Memory B cell (primary cell): ENCODE measurements at regions not wholly inside any gene's neighbourhood (a gene's known extent, or its start where the extent isn't known, plus 50 kb on each side); places are given as distances from the start of the nearest gene placed in this dataset.

ENCODE experiments used
- ATAC-seq: fragments of 150-1000 bp; cut with Tn5 transposase; 2 replicates; pipeline ENCODE4 v1.10.0; 2021; ENCODE audit warnings: low read depth, mild to moderate bottlenecking, moderate library complexity
- DNase-seq, 2 donors: peaks; one replicate each; pipeline ENCODE4 v3.0.0; 2022; ENCODE audit warnings: low spot score in 2 of 2
- H3K27ac Mint-ChIP-seq: one replicate; pipeline ENCODE4 v1.8.0; 2022; ENCODE audit warnings: mild to moderate bottlenecking, moderate library complexity, mixed read lengths
- H3K27me3 Mint-ChIP-seq: one replicate; pipeline ENCODE4 v1.8.0; 2022; ENCODE audit warnings: mixed read lengths
- H3K36me3 Mint-ChIP-seq: one replicate; pipeline ENCODE4 v1.8.0; 2022; ENCODE audit warnings: mild to moderate bottlenecking, mixed read lengths
- H3K4me1 Mint-ChIP-seq: one replicate; pipeline ENCODE4 v1.8.0; 2022; ENCODE audit warnings: mixed read lengths
- H3K4me3 Mint-ChIP-seq: one replicate; pipeline ENCODE4 v1.8.0; 2022; ENCODE audit warnings: mild to moderate bottlenecking, moderate library complexity, mixed read lengths
- H3K9me3 Mint-ChIP-seq: one replicate; pipeline ENCODE4 v1.8.0; 2022; ENCODE audit warnings: mixed read lengths

DNA sequence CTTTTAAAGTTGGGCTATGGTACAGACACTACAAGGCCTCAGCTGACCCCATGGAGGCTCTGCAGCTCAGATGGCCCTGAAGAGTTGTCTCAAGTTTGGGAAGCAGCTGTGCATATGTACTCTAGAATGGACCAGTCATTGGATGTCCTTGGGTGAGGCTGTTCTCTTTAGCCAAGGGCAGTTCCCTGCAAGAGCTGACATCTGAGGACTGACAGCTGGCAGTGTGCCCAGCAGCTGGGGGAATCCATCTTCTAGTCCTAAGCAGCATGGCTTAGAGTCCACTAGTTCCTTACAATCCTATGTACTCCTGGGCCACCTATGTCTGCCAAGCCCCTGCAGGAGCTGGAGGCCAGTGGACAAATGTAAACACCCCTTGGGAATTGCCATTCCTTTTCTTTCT is 76.5 kb downstream of the C11orf91 start:
- Mint-ChIP-seq H3K4me1 (no peaks in the 10 kb centered on the region), H3K27ac (no peak overlapping the region), H3K36me3 (no peaks in the 10 kb centered on the region), H3K4me3 (no peak overlapping the region), H3K27me3 (peaks cover 5% of the 10 kb centered on the region), H3K9me3 (no peaks in the 10 kb centered on the region)
- DNase-seq, result no peak
- ATAC-seq, result no peak

- H3K9me3 Mint-ChIP-seq, result no peaks in the 10 kb centered on the region
- H3K27ac Mint-ChIP-seq, result no peak overlapping the region
- H3K4me3 Mint-ChIP-seq, result no peak overlapping the region
- no peaks in the 10 kb centered on the region for H3K4me1 Mint-ChIP-seq
- H3K36me3 Mint-ChIP-seq, result no peaks in the 10 kb centered on the region
- no peak for DNase-seq
- no peak for ATAC-seq
- H3K27me3 Mint-ChIP-seq, result peaks cover 5% of the 10 kb centered on the region
Measured at GRCh38 chr11:33622806-33623205, 77.8 kb downstream of the C11orf91 start.

DNA sequence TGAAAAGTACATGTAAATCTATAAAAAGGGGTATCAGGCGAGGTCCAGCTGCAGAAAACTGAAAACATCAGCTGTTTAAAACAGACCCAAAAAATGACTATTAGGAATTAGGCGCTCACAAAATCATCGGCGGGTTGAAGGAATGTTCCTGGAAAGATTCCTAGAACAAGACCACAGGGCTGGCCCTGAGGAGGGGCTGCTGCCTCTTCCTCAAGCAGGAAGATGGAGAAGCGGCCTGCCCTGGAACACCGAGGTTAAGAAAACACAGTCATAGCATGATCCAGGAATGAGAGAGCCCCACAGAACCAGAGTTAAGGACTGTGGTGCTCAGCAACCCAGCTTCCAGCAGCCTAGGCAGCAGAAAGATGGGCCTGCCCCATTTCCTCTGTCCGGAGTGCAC is 78.4 kb downstream of the C11orf91 start:
- H3K27ac Mint-ChIP-seq, result no peak overlapping the region
- H3K36me3 Mint-ChIP-seq, result no peaks in the 10 kb centered on the region
- DNase-seq (no peak), ATAC-seq (no peak)
- no peak overlapping the region for H3K4me3 Mint-ChIP-seq
- peaks cover 9% of the 10 kb centered on the region for H3K27me3 Mint-ChIP-seq
- H3K9me3 Mint-ChIP-seq, result no peaks in the 10 kb centered on the region
- no peaks in the 10 kb centered on the region for H3K4me1 Mint-ChIP-seq

GRCh38 chr11:33620423-33621171 is 80.0 kb downstream of the C11orf91 start:
- no peak for ATAC-seq
- Mint-ChIP-seq H3K27ac (no peak overlapping the region), H3K9me3 (peaks cover 3% of the 10 kb centered on the region), H3K36me3 (no peaks in the 10 kb centered on the region), H3K4me3 (no peak overlapping the region), H3K27me3 (peaks cover 12% of the 10 kb centered on the region), H3K4me1 (no peaks in the 10 kb centered on the region)
- no peak for DNase-seq

GRCh38 chr11:33618956-33619355 is 81.7 kb downstream of the C11orf91 start:
- no peak for ATAC-seq
- no peaks in the 10 kb centered on the region for H3K4me1 Mint-ChIP-seq
- no peak for DNase-seq
- no peak overlapping the region for H3K27ac Mint-ChIP-seq
- H3K36me3 Mint-ChIP-seq, result no peaks in the 10 kb centered on the region
- H3K9me3 Mint-ChIP-seq, result peaks cover 3% of the 10 kb centered on the region
- H3K27me3 Mint-ChIP-seq, result peaks cover 14% of the 10 kb centered on the region
- H3K4me3 Mint-ChIP-seq, result no peak overlapping the region

DNA sequence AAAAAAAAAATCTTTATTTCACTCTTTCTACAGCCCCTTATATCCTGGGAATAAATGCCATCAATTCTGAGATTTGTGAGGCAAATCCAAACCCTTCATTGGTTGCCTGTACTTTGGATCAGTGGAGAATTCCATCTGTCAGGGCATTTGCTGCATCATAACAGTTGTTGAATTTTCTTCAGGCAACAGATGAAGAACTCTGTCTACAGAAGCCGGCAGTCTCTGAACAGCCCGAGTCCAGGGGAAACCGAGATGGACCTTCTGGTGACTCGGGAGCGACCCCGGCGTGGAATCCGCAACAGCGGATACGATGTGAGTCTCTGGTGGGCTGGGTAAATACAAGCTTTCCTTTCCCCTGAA is 82.3 kb downstream of the C11orf91 start:
- no peaks in the 10 kb centered on the region for H3K36me3 Mint-ChIP-seq
- no peak for ATAC-seq
- DNase-seq, result no peak
- H3K27ac Mint-ChIP-seq, result no peak overlapping the region
- no peak overlapping the region for H3K4me3 Mint-ChIP-seq
- peaks cover 14% of the 10 kb centered on the region for H3K27me3 Mint-ChIP-seq
- no peaks in the 10 kb centered on the region for H3K4me1 Mint-ChIP-seq
- peaks cover 3% of the 10 kb centered on the region for H3K9me3 Mint-ChIP-seq

DNA sequence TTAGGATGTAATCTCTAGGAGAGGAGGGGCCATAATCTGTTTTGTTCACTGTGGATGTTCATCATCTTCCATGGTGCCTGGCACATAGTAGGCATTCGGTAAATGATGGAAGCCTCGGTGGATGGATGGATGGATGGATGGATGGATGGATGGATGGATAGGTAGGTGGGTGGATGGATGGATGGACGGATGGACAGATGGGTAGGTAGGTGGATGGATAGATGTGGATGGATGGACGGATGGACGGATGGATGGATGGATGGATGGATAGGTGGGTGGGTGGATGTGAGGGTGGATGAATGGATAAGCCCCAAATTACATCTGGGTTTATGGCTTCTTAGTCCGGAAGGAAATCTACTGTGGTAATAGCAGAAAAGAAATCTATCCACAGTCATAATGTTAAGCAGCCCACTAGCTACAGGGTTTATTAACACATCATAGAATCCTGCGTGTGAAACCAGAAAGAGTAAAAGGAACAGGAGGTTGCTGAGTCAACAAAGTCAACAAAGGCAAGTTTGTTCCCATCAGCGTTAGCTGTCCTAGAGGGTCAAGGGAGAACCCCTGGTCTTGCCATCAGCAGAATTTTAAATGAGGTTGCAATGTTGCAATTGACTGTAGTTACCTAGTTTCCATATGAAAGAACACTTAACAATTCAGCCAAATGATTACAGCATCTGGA is 82.8 kb downstream of the C11orf91 start:
- no peak for ATAC-seq
- Mint-ChIP-seq H3K4me1 (no peaks in the 10 kb centered on the region), H3K36me3 (no peaks in the 10 kb centered on the region), H3K4me3 (no peak overlapping the region), H3K27ac (no peak overlapping the region), H3K27me3 (peaks cover 13% of the 10 kb centered on the region), H3K9me3 (peaks cover 3% of the 10 kb centered on the region)
- no peak for DNase-seq

GRCh38 chr11:33616552-33616951 is 84.1 kb downstream of the C11orf91 start:
- Mint-ChIP-seq H3K27ac (no peak overlapping the region), H3K4me1 (no peaks in the 10 kb centered on the region), H3K9me3 (peaks cover 3% of the 10 kb centered on the region), H3K36me3 (no peaks in the 10 kb centered on the region), H3K27me3 (peaks cover 13% of the 10 kb centered on the region), H3K4me3 (no peak overlapping the region)
- DNase-seq (no peak), ATAC-seq (no peak)

- peaks cover 13% of the 10 kb centered on the region for H3K27me3 Mint-ChIP-seq
- H3K4me1 Mint-ChIP-seq, result no peaks in the 10 kb centered on the region
- peaks cover 3% of the 10 kb centered on the region for H3K9me3 Mint-ChIP-seq
- H3K4me3 Mint-ChIP-seq, result no peak overlapping the region
- no peaks in the 10 kb centered on the region for H3K36me3 Mint-ChIP-seq
- DNase-seq (no peak), ATAC-seq (no peak)
- no peak overlapping the region for H3K27ac Mint-ChIP-seq
Measured at GRCh38 chr11:33615751-33616150, 84.9 kb downstream of the C11orf91 start.

- no peaks in the 10 kb centered on the region for H3K36me3 Mint-ChIP-seq
- no peak for DNase-seq
- no peak for ATAC-seq
- H3K4me1 Mint-ChIP-seq, result no peaks in the 10 kb centered on the region
- H3K27me3 Mint-ChIP-seq, result peaks cover 10% of the 10 kb centered on the region
- H3K4me3 Mint-ChIP-seq, result no peak overlapping the region
- H3K27ac Mint-ChIP-seq, result no peak overlapping the region
- H3K9me3 Mint-ChIP-seq, result peaks cover 3% of the 10 kb centered on the region
Measured at GRCh38 chr11:33613404-33613803, 87.2 kb downstream of the C11orf91 start.

- Mint-ChIP-seq H3K27ac (no peak overlapping the region), H3K36me3 (no peaks in the 10 kb centered on the region), H3K27me3 (peaks cover 2% of the 10 kb centered on the region), H3K4me1 (no peaks in the 10 kb centered on the region), H3K9me3 (no peaks in the 10 kb centered on the region), H3K4me3 (no peak overlapping the region)
- DNase-seq (no peak), ATAC-seq (no peak)
Measured at GRCh38 chr11:33610903-33611302, 89.7 kb downstream of the C11orf91 start.

- DNase-seq, result no peak
- Mint-ChIP-seq H3K36me3 (no peaks in the 10 kb centered on the region), H3K4me1 (no peaks in the 10 kb centered on the region), H3K9me3 (no peaks in the 10 kb centered on the region), H3K27me3 (peaks cover 3% of the 10 kb centered on the region), H3K4me3 (no peak overlapping the region), H3K27ac (no peak overlapping the region)
- ATAC-seq, result no peak
Measured at GRCh38 chr11:33608386-33608785, 92.2 kb downstream of the C11orf91 start.

- H3K9me3 Mint-ChIP-seq, result no peaks in the 10 kb centered on the region
- DNase-seq, result no peak
- H3K27ac Mint-ChIP-seq, result no peak overlapping the region
- H3K27me3 Mint-ChIP-seq, result peaks cover 6% of the 10 kb centered on the region
- H3K4me1 Mint-ChIP-seq, result no peaks in the 10 kb centered on the region
- H3K4me3 Mint-ChIP-seq, result no peak overlapping the region
- no peaks in the 10 kb centered on the region for H3K36me3 Mint-ChIP-seq
- no peak for ATAC-seq
Measured at GRCh38 chr11:33606762-33607161, 93.9 kb downstream of the C11orf91 start.

GRCh38 chr11:33605703-33606102 is 94.9 kb downstream of the C11orf91 start:
- Mint-ChIP-seq H3K36me3 (no peaks in the 10 kb centered on the region), H3K9me3 (no peaks in the 10 kb centered on the region), H3K4me3 (no peak overlapping the region), H3K27ac (no peak overlapping the region), H3K27me3 (peaks cover 6% of the 10 kb centered on the region), H3K4me1 (no peaks in the 10 kb centered on the region)
- DNase-seq, result no peak
- ATAC-seq, result no peak
